HepG2 (cell line): ENCODE measurements at regions not wholly inside any gene's neighbourhood (a gene's known extent, or its start where the extent isn't known, plus 50 kb on each side); places are given as distances from the start of the nearest gene placed in this dataset.
"Not testable (repeated sequence)": the region's sequence is repeated elsewhere in the genome, so short reads cannot be mapped to it uniquely, and the experiment has no call there.

Experiments
- ATAC-seq: fragments of 200-7000 bp; cut with Tn5 transposase; 3 replicates; pipeline ENCODE4 v1.9.1; 2020; ENCODE audit warnings: mild to moderate bottlenecking, moderate library complexity
- BruUV-seq: library from RNA; stranded (reverse); fragments of 400-500 nt; replicated peaks from 2 replicates; lab custom pipeline; 2021; lab: Mats Ljungman, UMichigan
- CTCF ChIA-PET: fragments of 300-600 bp; formaldehyde crosslinking; extraction: SDS; loops from one replicate; lab custom pipeline; 2021; ENCODE audit warnings: low total read pairs, inconsistent platforms, low intra/inter-chr PET ratio; lab: Yijun Ruan, JAX
- POLR2A ChIA-PET: fragments of 350-600 bp; sonication (Branson Sonifier 250); formaldehyde crosslinking; loops from one replicate; lab custom pipeline; 2020; ENCODE audit warnings: antibody characterized with exemption, inconsistent platforms; lab: Yijun Ruan, JAX
- DNase-seq: peaks from one replicate; pipeline ENCODE4 v3.0.0-alpha.2; 2015; ENCODE audit warnings: low spot score
- FAIRE-seq: peaks from 3 replicates; lab custom pipeline; 2011; peaks lifted over from hg19 to GRCh38; lab: Jason Lieb, UNC
- H2AFZ ChIP-seq: one replicate; pipeline ENCODE4 v1.6.1; 2011; ENCODE audit warnings: low read length, inconsistent platforms
- H3K27ac ChIP-seq: fragments of 300-600 bp; 3 replicates; pipeline ENCODE4 v1.8.0; 2011; ENCODE audit warnings: mixed run types, mild to moderate bottlenecking, mixed read lengths, low read length, inconsistent platforms; ENCODE audit not compliant: insufficient read depth; ENCODE audit errors: extremely low read length
- H3K27me3 ChIP-seq, 2 experiments: fragments of 200-600 bp in 1 of 2; 2 replicates in 1 of 2; 3 replicates in 1 of 2; pipeline versions ENCODE4 v1.6.0 to v1.8.0; 2011; ENCODE audit warnings: low read length in 2 of 2, mild to moderate bottlenecking in 2 of 2, moderate library complexity in 2 of 2, inconsistent platforms in 1 of 2; ENCODE audit not compliant: insufficient read depth in 2 of 2, control insufficient read depth in 1 of 2
- H3K36me3 ChIP-seq, 2 experiments: fragments of 200-600 bp in 1 of 2; replicated peaks in 1 of 2; 2 replicates in 1 of 2; 3 replicates in 1 of 2; pipeline versions ENCODE4 v1.5.1 to v1.8.0; 2011; ENCODE audit warnings: low read length in 2 of 2, inconsistent platforms in 1 of 2; ENCODE audit not compliant: insufficient read depth in 2 of 2, control insufficient read depth in 1 of 2
- H3K4me1 ChIP-seq: 2 replicates; pipeline ENCODE4 v1.5.1; 2012; ENCODE audit warnings: low read length, inconsistent platforms; ENCODE audit not compliant: insufficient read depth
- H3K4me2 ChIP-seq: 2 replicates; pipeline ENCODE4 v1.6.0; 2011; ENCODE audit warnings: low read depth, low read length, inconsistent platforms
- H3K4me3 ChIP-seq, 3 experiments: fragments of 200-600 bp in 1 of 3; sonication (generic), shearing (Covaris generic) in 1 of 3; replicated peaks in 1 of 3; 2 replicates each; pipeline ENCODE4 v1.5.1; 2011 to 2016; ENCODE audit warnings: low read length in 3 of 3, inconsistent platforms in 2 of 3, low read depth in 2 of 3, mild to moderate bottlenecking in 2 of 3, control low read depth in 1 of 3, mixed read lengths in 1 of 3; ENCODE audit not compliant: insufficient read depth in 1 of 3
- H3K79me2 ChIP-seq: one replicate; pipeline ENCODE4 v1.6.1; 2011; ENCODE audit warnings: low read length, inconsistent platforms; ENCODE audit not compliant: insufficient read depth
- H3K9ac ChIP-seq: 2 replicates; pipeline ENCODE4 v1.6.0; 2011; ENCODE audit warnings: mild to moderate bottlenecking, low read depth, low read length, inconsistent platforms; ENCODE audit not compliant: insufficient read depth
- H3K9me3 ChIP-seq: 2 replicates; pipeline ENCODE4 v1.5.1; 2012; ENCODE audit warnings: mild to moderate bottlenecking, low read length
- H4K20me1 ChIP-seq: 2 replicates; pipeline ENCODE4 v1.6.0; 2011; ENCODE audit warnings: inconsistent platforms, mild to moderate bottlenecking, low read length, moderate library complexity; ENCODE audit not compliant: insufficient read depth
- ATRX ChIP-seq: sonication (generic); formaldehyde crosslinking; IDR thresholded peaks from 2 replicates; pipeline ENCODE4 v1.4.0; 2020; ENCODE audit warnings: missing genetic modification reagents, borderline replicate concordance
- CTCF ChIP-seq: sonication (generic); formaldehyde crosslinking; IDR thresholded peaks from 2 replicates; pipeline ENCODE4 v1.5.0; 2020; ENCODE audit warnings: mild to moderate bottlenecking, missing genetic modification reagents, moderate library complexity
- HBP1 ChIP-seq: IDR thresholded peaks from 2 replicates; pipeline ENCODE4 v1.6.1; 2016; ENCODE audit warnings: low read depth, control low read depth
- HMG20A ChIP-seq: IDR thresholded peaks from 2 replicates; pipeline ENCODE4 v1.6.1; 2016; ENCODE audit warnings: borderline replicate concordance
- HOXA7 ChIP-seq: sonication (generic); formaldehyde crosslinking; IDR thresholded peaks from 2 replicates; pipeline ENCODE4 v1.8.1; 2022; ENCODE audit warnings: mild to moderate bottlenecking, missing genetic modification reagents, moderate library complexity
- POLR2A ChIP-seq, 2 experiments: IDR thresholded peaks; 2 replicates each; pipeline ENCODE4 v1.6.1; 2011; ENCODE audit warnings: low read depth in 2 of 2, low read length in 2 of 2, mild to moderate bottlenecking in 1 of 2, moderate library complexity in 1 of 2; ENCODE audit not compliant: insufficient read depth in 1 of 2
- PRPF4 ChIP-seq: fragments of 200-400 bp; formaldehyde crosslinking; IDR thresholded peaks from 2 replicates; pipeline ENCODE4 v1.6.1; 2016; ENCODE audit warnings: low read length, low read depth; ENCODE audit not compliant: poor library complexity, severe bottlenecking
- ZFYVE20 ChIP-seq: sonication (generic); formaldehyde crosslinking; IDR thresholded peaks from 2 replicates; pipeline ENCODE4 v1.8.0; 2023; ENCODE audit warnings: low read depth, mild to moderate bottlenecking, moderate library complexity, missing genetic modification reagents, borderline replicate concordance
- ZNF503 ChIP-seq: sonication (generic); formaldehyde crosslinking; IDR thresholded peaks from 2 replicates; pipeline ENCODE4 v1.4.0; 2020; ENCODE audit warnings: missing genetic modification reagents
- WGBS: methylation state at CpG from one replicate; pipeline ENCODE4 v1.1.6; 2017; ENCODE audit warnings: low lambda C conversion rate; 5-methylcytosine and 5-hydroxymethylcytosine counted together
- in situ Hi-C: cut with HindIII; loops from 2 replicates; pipeline ENCODE4 v1.10.0; 2017; ENCODE audit warnings: low pct_unique_long_range_greater_than_20kb; ENCODE audit not compliant: extremely low pct_ligation_motif_present
- intact Hi-C: fragments of 100-400 bp; cut with micrococcal nuclease; formaldehyde crosslinking; loops from one replicate; pipeline ENCODE4 v1.10.0; 2022; ENCODE audit not compliant: unreplicated experiment

- WGBS: 0% methylated on average over 1 of the region's 1 CpG
- ATAC-seq, FAIRE-seq, H3K27me3 ChIP-seq, H3K9ac ChIP-seq, BruUV-seq, POLR2A ChIA-PET, intact Hi-C loops, H3K4me3 ChIP-seq, H3K79me2 ChIP-seq, H3K9me3 ChIP-seq, DNase-seq, H3K36me3 ChIP-seq, H2AFZ ChIP-seq, H3K27ac ChIP-seq, H3K4me1 ChIP-seq, H3K4me2 ChIP-seq, H4K20me1 ChIP-seq, in situ Hi-C loops, CTCF ChIA-PET: not testable (repeated sequence)
These were observed 340.8 kb upstream of the TBC1D5 start for GRCh38 chr3:18083273-18083590.

- no peaks in the 10 kb centered on the region for H3K36me3 ChIP-seq
- 3% methylated on average over 3 of the region's 3 CpGs for WGBS
- H4K20me1 ChIP-seq: no peaks in the 10 kb centered on the region
- H3K4me3 ChIP-seq: no peak overlapping the region
- H3K27me3 ChIP-seq: peaks cover 1 to 4% of the 10 kb centered on the region in 2 experiments; a peak in 2 of 5 replicates
- ATAC-seq: no peak
- no peak overlapping the region for H2AFZ ChIP-seq
- no peak for FAIRE-seq
- no peaks in the 10 kb centered on the region for H3K9me3 ChIP-seq
- no peaks in the 10 kb centered on the region for H3K79me2 ChIP-seq
- ChIA-PET CTCF (no interaction called here), POLR2A (no interaction called here)
- no peak overlapping the region for H3K9ac ChIP-seq
- BruUV-seq: no TSS peak
- no peaks in the 10 kb centered on the region for H3K4me1 ChIP-seq
- DNase-seq: no peak
- H3K27ac ChIP-seq: no peak overlapping the region
- intact Hi-C loops (no loop called here), in situ Hi-C loops (no loop called here)
- no peak overlapping the region for H3K4me2 ChIP-seq
- TF ChIP-seq HBP1 (CRISPR knock-in tag): no peak
- TF ChIP-seq HOXA7 (CRISPR knock-in tag): no peak
- no peak for TF ChIP-seq PRPF4
- no peak for TF ChIP-seq CTCF (CRISPR knock-in tag)
- TF ChIP-seq ZNF503: no peak
- TF ChIP-seq POLR2A (IDR thresholded peaks at IDR 0.05; ENCODE audit: insufficient read depth in 1 of 2, low read depth in 2 of 2, low read length in 2 of 2): no peak
- no peak for TF ChIP-seq ATRX
- TF ChIP-seq ZFYVE20: no peak
- TF ChIP-seq HMG20A (CRISPR knock-in tag): no peak
These were observed 340.3 kb upstream of the TBC1D5 start for GRCh38 chr3:18082551-18083272.
